HEK293 (cell line): ENCODE measurements at regions not wholly inside any gene's neighbourhood (a gene's known extent, or its start where the extent isn't known, plus 50 kb on each side); places are given as distances from the start of the nearest gene placed in this dataset.

Experiments
- CTCF ChIA-PET: fragments of 350-600 bp; formaldehyde crosslinking; extraction: SDS; loops from one replicate; lab custom pipeline; 2021; ENCODE audit warnings: antibody characterized with exemption; lab: Yijun Ruan, JAX
- POLR2A ChIA-PET: fragments of 300-600 bp; formaldehyde crosslinking; extraction: SDS; loops from one replicate; lab custom pipeline; 2020; ENCODE audit warnings: antibody characterized with exemption, inconsistent platforms; lab: Yijun Ruan, JAX
- H3K27ac ChIP-seq: fragments of 200-500 bp; sonication (Bioruptor generic); 2 replicates; pipeline ENCODE4 v1.5.1; 2014; ENCODE audit warnings: low read depth, low read length, control low read depth, inconsistent platforms; ENCODE audit errors: extremely low read depth
- H3K36me3 ChIP-seq, 2 experiments: fragments of 200-500 bp in 1 of 2; sonication (Bioruptor generic) in 1 of 2; 1 replicate in 1 of 2; 2 replicates in 1 of 2; pipeline ENCODE4 v1.5.1; 2014 to 2017; ENCODE audit warnings: inconsistent platforms in 2 of 2, low read length in 2 of 2; ENCODE audit not compliant: control insufficient read depth in 2 of 2, insufficient read depth in 1 of 2
- H3K4me1 ChIP-seq: fragments of 200-500 bp; sonication (Bioruptor generic); 2 replicates; pipeline ENCODE4 v1.5.1; 2014; ENCODE audit warnings: mild to moderate bottlenecking, low read length, inconsistent platforms; ENCODE audit not compliant: control insufficient read depth, insufficient read depth
- H3K4me3 ChIP-seq: 2 replicates; pipeline ENCODE4 v1.5.1; 2011; ENCODE audit warnings: low read depth, mild to moderate bottlenecking, control low read depth, low read length, moderate library complexity
- H3K9me3 ChIP-seq: fragments of 200-500 bp; sonication (Bioruptor generic); 2 replicates; pipeline ENCODE4 v1.5.1; 2014; ENCODE audit warnings: low read depth, low read length, inconsistent platforms; ENCODE audit not compliant: control insufficient read depth, insufficient read depth
- FEZF1 ChIP-seq: fragments of 450-650 bp; formaldehyde crosslinking; IDR thresholded peaks from 2 replicates; pipeline ENCODE4 v1.5.1; 2016; ENCODE audit warnings: missing biosample characterization, missing genetic modification characterization
- GLI2 ChIP-seq: fragments of 450-650 bp; formaldehyde crosslinking; IDR thresholded peaks from 2 replicates; pipeline ENCODE4; 2017; ENCODE audit warnings: missing biosample characterization, missing genetic modification characterization, low read depth, borderline replicate concordance
- GLI4 ChIP-seq: fragments of 450-650 bp; formaldehyde crosslinking; IDR thresholded peaks from 2 replicates; pipeline ENCODE4 v1.5.1; 2016; ENCODE audit warnings: missing biosample characterization, missing genetic modification characterization
- REPIN1 ChIP-seq: fragments of 450-650 bp; formaldehyde crosslinking; IDR thresholded peaks from 2 replicates; pipeline ENCODE4 v1.5.1; 2017; ENCODE audit warnings: missing biosample characterization, missing genetic modification characterization, low read depth
- SP3 ChIP-seq: fragments of 450-650 bp; formaldehyde crosslinking; IDR thresholded peaks from 2 replicates; pipeline ENCODE4 v1.5.1; 2016; ENCODE audit warnings: missing biosample characterization, missing genetic modification characterization
- ZBTB1 ChIP-seq: fragments of 450-650 bp; formaldehyde crosslinking; IDR thresholded peaks from 2 replicates; pipeline ENCODE4 v1.5.1; 2016; ENCODE audit warnings: missing biosample characterization, missing genetic modification characterization
- ZFP3 ChIP-seq: fragments of 450-650 bp; formaldehyde crosslinking; IDR thresholded peaks from 2 replicates; pipeline ENCODE4 v1.5.1; 2016; ENCODE audit warnings: low read depth, missing biosample characterization, missing genetic modification characterization
- ZFP41 ChIP-seq: fragments of 450-650 bp; formaldehyde crosslinking; IDR thresholded peaks from 2 replicates; pipeline ENCODE4 v1.5.1; 2016; ENCODE audit warnings: missing biosample characterization, missing genetic modification characterization, borderline replicate concordance
- ZNF146 ChIP-seq: fragments of 450-650 bp; formaldehyde crosslinking; IDR thresholded peaks from 2 replicates; pipeline ENCODE4 v1.5.1; 2016; ENCODE audit warnings: missing biosample characterization, missing genetic modification characterization
- ZNF24 ChIP-seq: fragments of 450-650 bp; formaldehyde crosslinking; IDR thresholded peaks from 2 replicates; pipeline ENCODE4 v1.5.1; 2016; ENCODE audit warnings: missing biosample characterization, missing genetic modification characterization
- ZNF302 ChIP-seq: fragments of 450-650 bp; formaldehyde crosslinking; IDR thresholded peaks from 2 replicates; pipeline ENCODE4 v1.5.1; 2016; ENCODE audit warnings: missing biosample characterization, missing genetic modification characterization, low read depth
- ZNF394 ChIP-seq: fragments of 450-650 bp; formaldehyde crosslinking; IDR thresholded peaks from 2 replicates; pipeline ENCODE4 v1.5.1; 2016; ENCODE audit warnings: missing biosample characterization, missing genetic modification characterization, mild to moderate bottlenecking, moderate library complexity, borderline replicate concordance
- ZNF501 ChIP-seq: fragments of 450-650 bp; formaldehyde crosslinking; IDR thresholded peaks from 2 replicates; pipeline ENCODE4 v1.5.1; 2016; ENCODE audit warnings: missing biosample characterization, missing genetic modification characterization
- ZNF600 ChIP-seq: fragments of 450-650 bp; formaldehyde crosslinking; IDR thresholded peaks from 2 replicates; pipeline ENCODE4 v1.5.1; 2016; ENCODE audit warnings: missing biosample characterization, missing genetic modification characterization
- ZNF629 ChIP-seq: fragments of 450-650 bp; formaldehyde crosslinking; IDR thresholded peaks from 2 replicates; pipeline ENCODE4 v1.5.1; 2017; ENCODE audit warnings: missing biosample characterization, missing genetic modification characterization
- ZNF654 ChIP-seq: fragments of 450-650 bp; formaldehyde crosslinking; IDR thresholded peaks from 2 replicates; pipeline ENCODE4 v1.5.1; 2016; ENCODE audit warnings: low read depth, missing biosample characterization, missing genetic modification characterization
- ZNF670 ChIP-seq: fragments of 450-650 bp; formaldehyde crosslinking; IDR thresholded peaks from 2 replicates; pipeline ENCODE4 v1.5.1; 2016; ENCODE audit warnings: missing biosample characterization, missing genetic modification characterization, low read depth
- ZNF785 ChIP-seq: fragments of 450-650 bp; formaldehyde crosslinking; IDR thresholded peaks from 2 replicates; pipeline ENCODE4 v1.5.1; 2016; ENCODE audit warnings: missing biosample characterization, missing genetic modification characterization
- TF ChIP-seq, protein P1 (sequence below): fragments of 450-650 bp; formaldehyde crosslinking; IDR thresholded peaks from 2 replicates; pipeline ENCODE4 v1.5.1; 2017; ENCODE audit warnings: missing biosample characterization, missing genetic modification characterization
- TF ChIP-seq, protein P2 (sequence below): fragments of 450-650 bp; IDR thresholded peaks from 2 replicates; pipeline ENCODE4 v1.5.1; 2018; ENCODE audit warnings: missing biosample characterization, missing genetic modification characterization
- TF ChIP-seq, protein P3 (sequence below): fragments of 450-650 bp; formaldehyde crosslinking; IDR thresholded peaks from 2 replicates; pipeline ENCODE4 v1.5.1; 2017; ENCODE audit warnings: missing biosample characterization, missing genetic modification characterization
- TF ChIP-seq, protein P4 (sequence below): fragments of 450-650 bp; formaldehyde crosslinking; IDR thresholded peaks from 2 replicates; pipeline ENCODE4 v1.5.1; 2016; ENCODE audit warnings: missing biosample characterization, missing genetic modification characterization
- TF ChIP-seq, protein P5 (sequence below): fragments of 450-650 bp; formaldehyde crosslinking; IDR thresholded peaks from 2 replicates; pipeline ENCODE4 v1.5.1; 2016; ENCODE audit warnings: missing biosample characterization, missing genetic modification characterization

DNA sequence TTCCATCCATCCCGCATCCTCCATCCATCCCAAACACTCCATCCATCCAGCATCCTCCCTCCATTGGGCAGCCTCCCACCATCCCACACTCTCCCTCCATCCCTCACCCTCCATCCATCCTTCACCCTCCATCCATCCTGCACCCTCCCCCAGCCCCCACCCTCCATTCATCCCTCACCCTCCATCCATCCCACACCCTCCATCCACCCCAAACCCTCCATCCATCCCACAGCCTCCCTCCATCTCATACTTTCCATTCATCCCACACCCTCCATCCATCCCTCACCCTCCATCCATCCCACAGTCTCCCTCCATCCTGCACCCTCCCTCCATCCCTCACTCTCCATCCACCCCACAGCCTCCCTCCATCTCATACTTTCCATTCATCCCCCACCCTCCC lies 60.4 kb downstream of the FOXI2 start:
- H3K9me3 ChIP-seq, result no peaks in the 10 kb centered on the region
- TF ChIP-seq ZNF501 (tag by site-specific recombination), result no peak
- no peak for TF ChIP-seq ZFP3 (tag by site-specific recombination)
- TF ChIP-seq, protein P1, sequence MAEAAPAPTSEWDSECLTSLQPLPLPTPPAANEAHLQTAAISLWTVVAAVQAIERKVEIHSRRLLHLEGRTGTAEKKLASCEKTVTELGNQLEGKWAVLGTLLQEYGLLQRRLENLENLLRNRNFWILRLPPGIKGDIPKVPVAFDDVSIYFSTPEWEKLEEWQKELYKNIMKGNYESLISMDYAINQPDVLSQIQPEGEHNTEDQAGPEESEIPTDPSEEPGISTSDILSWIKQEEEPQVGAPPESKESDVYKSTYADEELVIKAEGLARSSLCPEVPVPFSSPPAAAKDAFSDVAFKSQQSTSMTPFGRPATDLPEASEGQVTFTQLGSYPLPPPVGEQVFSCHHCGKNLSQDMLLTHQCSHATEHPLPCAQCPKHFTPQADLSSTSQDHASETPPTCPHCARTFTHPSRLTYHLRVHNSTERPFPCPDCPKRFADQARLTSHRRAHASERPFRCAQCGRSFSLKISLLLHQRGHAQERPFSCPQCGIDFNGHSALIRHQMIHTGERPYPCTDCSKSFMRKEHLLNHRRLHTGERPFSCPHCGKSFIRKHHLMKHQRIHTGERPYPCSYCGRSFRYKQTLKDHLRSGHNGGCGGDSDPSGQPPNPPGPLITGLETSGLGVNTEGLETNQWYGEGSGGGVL, result no peak
- TF ChIP-seq, protein P2, sequence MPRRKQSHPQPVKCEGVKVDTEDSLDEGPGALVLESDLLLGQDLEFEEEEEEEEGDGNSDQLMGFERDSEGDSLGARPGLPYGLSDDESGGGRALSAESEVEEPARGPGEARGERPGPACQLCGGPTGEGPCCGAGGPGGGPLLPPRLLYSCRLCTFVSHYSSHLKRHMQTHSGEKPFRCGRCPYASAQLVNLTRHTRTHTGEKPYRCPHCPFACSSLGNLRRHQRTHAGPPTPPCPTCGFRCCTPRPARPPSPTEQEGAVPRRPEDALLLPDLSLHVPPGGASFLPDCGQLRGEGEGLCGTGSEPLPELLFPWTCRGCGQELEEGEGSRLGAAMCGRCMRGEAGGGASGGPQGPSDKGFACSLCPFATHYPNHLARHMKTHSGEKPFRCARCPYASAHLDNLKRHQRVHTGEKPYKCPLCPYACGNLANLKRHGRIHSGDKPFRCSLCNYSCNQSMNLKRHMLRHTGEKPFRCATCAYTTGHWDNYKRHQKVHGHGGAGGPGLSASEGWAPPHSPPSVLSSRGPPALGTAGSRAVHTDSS (tag by site-specific recombination), result no peak
- no peak for TF ChIP-seq GLI4 (tag by site-specific recombination)
- TF ChIP-seq SP3 (tag by site-specific recombination), result no peak
- H3K4me3 ChIP-seq, result no peak overlapping the region
- ChIA-PET CTCF (no interaction called here), POLR2A (no interaction called here)
- no peak overlapping the region for H3K27ac ChIP-seq
- no peaks in the 10 kb centered on the region for H3K36me3 ChIP-seq
- no peaks in the 10 kb centered on the region for H3K4me1 ChIP-seq

DNA sequence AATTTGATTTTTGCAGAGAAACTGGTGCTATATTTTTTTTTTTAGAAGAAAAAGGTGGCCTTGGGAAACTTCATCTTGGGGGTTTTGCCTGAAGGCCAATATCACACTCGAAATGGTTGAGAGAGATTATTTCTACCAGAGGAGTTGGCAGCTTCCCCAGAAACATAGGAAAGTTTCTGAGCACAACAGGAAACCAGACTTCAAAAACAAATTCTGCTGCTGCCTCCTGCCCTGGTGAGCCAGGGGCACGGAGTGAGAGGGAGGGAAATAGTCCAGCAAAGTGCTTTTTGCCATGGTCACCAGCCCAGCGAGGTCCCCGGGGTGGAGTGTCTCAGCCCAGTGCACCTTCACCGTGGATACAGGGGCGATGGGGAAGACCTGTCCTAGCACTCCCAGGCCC lies 61.1 kb downstream of the FOXI2 start:
- Histone ChIP-seq H3K4me1 (no peaks in the 10 kb centered on the region), H3K27ac (no peak overlapping the region), H3K36me3 (no peaks in the 10 kb centered on the region), H3K4me3 (no peak overlapping the region), H3K9me3 (no peaks in the 10 kb centered on the region)
- ChIA-PET CTCF (no interaction called here), POLR2A (no interaction called here)
- TF ChIP-seq ZNF394 (tag by site-specific recombination) (no peak), ZBTB1 (no peak), REPIN1 (tag by site-specific recombination) (no peak), ZNF302 (tag by site-specific recombination) (no peak), ZNF670 (no peak), ZNF24 (tag by site-specific recombination) (no peak), ZNF629 (no peak), ZNF600 (tag by site-specific recombination) (no peak), FEZF1 (tag by site-specific recombination) (no peak), ZNF785 (tag by site-specific recombination) (no peak), ZFP41 (tag by site-specific recombination) (no peak), ZNF654 (tag by site-specific recombination) (no peak), ZNF146 (no peak), GLI2 (tag by site-specific recombination) (no peak)
- TF ChIP-seq, protein P3, sequence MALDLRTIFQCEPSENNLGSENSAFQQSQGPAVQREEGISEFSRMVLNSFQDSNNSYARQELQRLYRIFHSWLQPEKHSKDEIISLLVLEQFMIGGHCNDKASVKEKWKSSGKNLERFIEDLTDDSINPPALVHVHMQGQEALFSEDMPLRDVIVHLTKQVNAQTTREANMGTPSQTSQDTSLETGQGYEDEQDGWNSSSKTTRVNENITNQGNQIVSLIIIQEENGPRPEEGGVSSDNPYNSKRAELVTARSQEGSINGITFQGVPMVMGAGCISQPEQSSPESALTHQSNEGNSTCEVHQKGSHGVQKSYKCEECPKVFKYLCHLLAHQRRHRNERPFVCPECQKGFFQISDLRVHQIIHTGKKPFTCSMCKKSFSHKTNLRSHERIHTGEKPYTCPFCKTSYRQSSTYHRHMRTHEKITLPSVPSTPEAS (tag by site-specific recombination), result no peak
- TF ChIP-seq, protein P4, sequence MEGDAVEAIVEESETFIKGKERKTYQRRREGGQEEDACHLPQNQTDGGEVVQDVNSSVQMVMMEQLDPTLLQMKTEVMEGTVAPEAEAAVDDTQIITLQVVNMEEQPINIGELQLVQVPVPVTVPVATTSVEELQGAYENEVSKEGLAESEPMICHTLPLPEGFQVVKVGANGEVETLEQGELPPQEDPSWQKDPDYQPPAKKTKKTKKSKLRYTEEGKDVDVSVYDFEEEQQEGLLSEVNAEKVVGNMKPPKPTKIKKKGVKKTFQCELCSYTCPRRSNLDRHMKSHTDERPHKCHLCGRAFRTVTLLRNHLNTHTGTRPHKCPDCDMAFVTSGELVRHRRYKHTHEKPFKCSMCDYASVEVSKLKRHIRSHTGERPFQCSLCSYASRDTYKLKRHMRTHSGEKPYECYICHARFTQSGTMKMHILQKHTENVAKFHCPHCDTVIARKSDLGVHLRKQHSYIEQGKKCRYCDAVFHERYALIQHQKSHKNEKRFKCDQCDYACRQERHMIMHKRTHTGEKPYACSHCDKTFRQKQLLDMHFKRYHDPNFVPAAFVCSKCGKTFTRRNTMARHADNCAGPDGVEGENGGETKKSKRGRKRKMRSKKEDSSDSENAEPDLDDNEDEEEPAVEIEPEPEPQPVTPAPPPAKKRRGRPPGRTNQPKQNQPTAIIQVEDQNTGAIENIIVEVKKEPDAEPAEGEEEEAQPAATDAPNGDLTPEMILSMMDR, result no peak
- TF ChIP-seq, protein P5, sequence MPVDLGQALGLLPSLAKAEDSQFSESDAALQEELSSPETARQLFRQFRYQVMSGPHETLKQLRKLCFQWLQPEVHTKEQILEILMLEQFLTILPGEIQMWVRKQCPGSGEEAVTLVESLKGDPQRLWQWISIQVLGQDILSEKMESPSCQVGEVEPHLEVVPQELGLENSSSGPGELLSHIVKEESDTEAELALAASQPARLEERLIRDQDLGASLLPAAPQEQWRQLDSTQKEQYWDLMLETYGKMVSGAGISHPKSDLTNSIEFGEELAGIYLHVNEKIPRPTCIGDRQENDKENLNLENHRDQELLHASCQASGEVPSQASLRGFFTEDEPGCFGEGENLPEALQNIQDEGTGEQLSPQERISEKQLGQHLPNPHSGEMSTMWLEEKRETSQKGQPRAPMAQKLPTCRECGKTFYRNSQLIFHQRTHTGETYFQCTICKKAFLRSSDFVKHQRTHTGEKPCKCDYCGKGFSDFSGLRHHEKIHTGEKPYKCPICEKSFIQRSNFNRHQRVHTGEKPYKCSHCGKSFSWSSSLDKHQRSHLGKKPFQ, result no peak
